GM23338 (cell line): ENCODE measurements at regions not wholly inside any gene's neighbourhood (a gene's known extent, or its start where the extent isn't known, plus 50 kb on each side); places are given as distances from the start of the nearest gene placed in this dataset.

Experiments used
- CREB1 ChIP-seq: fragments of 250-450 bp; sonication (Bioruptor Pico); IDR thresholded peaks from 2 replicates; pipeline ENCODE4 v1.5.0; 2020; ENCODE audit warnings: low read depth, mild to moderate bottlenecking, moderate library complexity
- CTCF ChIP-seq, 2 experiments: fragments of 200-600 bp in 1 of 2; sonication (generic) in 1 of 2; conservative IDR thresholded peaks; 2 replicates each; pipeline versions ENCODE4 v1.5.1 to v1.6.1; 2016 to 2017; ENCODE audit warnings: antibody characterized with exemption in 2 of 2, low read depth in 2 of 2, mild to moderate bottlenecking in 2 of 2, moderate library complexity in 1 of 2
- ETS1 ChIP-seq: IDR thresholded peaks from 2 replicates; pipeline ENCODE4 v1.6.1; 2016; ENCODE audit warnings: antibody characterized with exemption
- EZH2 ChIP-seq: fragments of 200-600 bp; sonication (generic); IDR thresholded peaks from one replicate; pipeline ENCODE4 v1.8.0; 2017; ENCODE audit warnings: antibody characterized with exemption, mild to moderate bottlenecking, low read depth; ENCODE audit not compliant: unreplicated experiment
- EZH2phosphoT487 ChIP-seq: fragments of 200-600 bp; sonication (generic); IDR thresholded peaks from one replicate; pipeline ENCODE4 v1.8.1; 2018; ENCODE audit warnings: antibody characterized with exemption; ENCODE audit not compliant: unreplicated experiment
- JUNB ChIP-seq: IDR thresholded peaks from one replicate; pipeline ENCODE4 v1.6.1; 2016; ENCODE audit warnings: antibody characterized with exemption; ENCODE audit not compliant: unreplicated experiment
- NANOG ChIP-seq: IDR thresholded peaks from 2 replicates; pipeline ENCODE4 v1.6.1; 2016; ENCODE audit warnings: antibody characterized with exemption, borderline replicate concordance
- POLR2AphosphoS5 ChIP-seq: IDR thresholded peaks from 2 replicates; pipeline ENCODE4 v1.6.1; 2016; ENCODE audit warnings: antibody characterized with exemption, low read depth
- REST ChIP-seq: IDR thresholded peaks from one replicate; pipeline ENCODE4 v1.6.1; 2018; ENCODE audit warnings: antibody characterized with exemption; ENCODE audit not compliant: unreplicated experiment
- ZNF331 ChIP-seq: fragments of 250-450 bp; sonication (Bioruptor Pico); IDR thresholded peaks from 2 replicates; pipeline ENCODE4 v1.5.0; 2020; ENCODE audit warnings: low read depth, mild to moderate bottlenecking, moderate library complexity

- no peak for TF ChIP-seq CTCF (conservative IDR thresholded peaks at IDR 0.05; ENCODE audit: low read depth in 2 of 2)
- 0 out of 2 replicates have a peak, but pooled peaks have one; percentile 21 for TF ChIP-seq POLR2AphosphoS5
- peak; percentile 79 for TF ChIP-seq NANOG
- TF ChIP-seq CREB1 (CRISPR knock-in tag): peak; percentile 60; the same call in 1 of the 2 replicates
- no peak for TF ChIP-seq EZH2
- TF ChIP-seq JUNB: no peak
- no peak for TF ChIP-seq REST
- TF ChIP-seq ZNF331 (CRISPR knock-in tag): no peak
- TF ChIP-seq ETS1: no peak
- no peak for TF ChIP-seq EZH2phosphoT487
These were observed 176.6 kb upstream of the C9orf72 start for GRCh38 chr9:27749838-27750237.
